Right lobe of liver (tissue), 4 donors: ENCODE measurements at regions not wholly inside any gene's neighbourhood (a gene's known extent, or its start where the extent isn't known, plus 50 kb on each side); places are given as distances from the start of the nearest gene placed in this dataset.
"Not testable (repeated sequence)": the region's sequence is repeated elsewhere in the genome, so short reads cannot be mapped to it uniquely, and the experiment has no call there.

Experiments
- CTCF ChIP-seq, 4 donors: fragments of 200-600 bp in 3 of 4; fragments of 450-650 bp in 1 of 4; IDR thresholded peaks; one replicate each; pipeline versions ENCODE4 v1.5.1 to v1.8.0; 2016 to 2022; ENCODE audit warnings: antibody characterized with exemption in 4 of 4, mild to moderate bottlenecking in 2 of 4
- POLR2A ChIP-seq: fragments of 450-650 bp; IDR thresholded peaks from one replicate; pipeline ENCODE4 v1.6.1; 2017; ENCODE audit warnings: antibody characterized with exemption, mild to moderate bottlenecking
- donor health status: DM: no; HTN: no; CAD: no.
- donor health status: DM: no; HTN: no; CAD: no.
- donor health status: DM: no; HTN: yes; CAD: no.

GRCh38 chr9:101807879-101808278, 69.4 kb upstream of the GRIN3A start:
- TF ChIP-seq CTCF (IDR thresholded peaks at IDR 0.05); POLR2A: not testable (repeated sequence)
